Frontal cortex (tissue), 3 donors: ENCODE measurements at regions not wholly inside any gene's neighbourhood (a gene's known extent, or its start where the extent isn't known, plus 50 kb on each side); places are given as distances from the start of the nearest gene placed in this dataset.

Experiments
- DNase-seq, 2 donors: peaks; one replicate each; pipeline ENCODE4 v3.0.0; 2012; ENCODE audit warnings: low spot score in 2 of 2
- FAIRE-seq: peaks from 2 replicates; lab custom pipeline; 2012; peaks lifted over from hg19 to GRCh38; lab: Jason Lieb, UNC
- donor health status: control.
- donor health status: control.
- donor health status: control.

DNA sequence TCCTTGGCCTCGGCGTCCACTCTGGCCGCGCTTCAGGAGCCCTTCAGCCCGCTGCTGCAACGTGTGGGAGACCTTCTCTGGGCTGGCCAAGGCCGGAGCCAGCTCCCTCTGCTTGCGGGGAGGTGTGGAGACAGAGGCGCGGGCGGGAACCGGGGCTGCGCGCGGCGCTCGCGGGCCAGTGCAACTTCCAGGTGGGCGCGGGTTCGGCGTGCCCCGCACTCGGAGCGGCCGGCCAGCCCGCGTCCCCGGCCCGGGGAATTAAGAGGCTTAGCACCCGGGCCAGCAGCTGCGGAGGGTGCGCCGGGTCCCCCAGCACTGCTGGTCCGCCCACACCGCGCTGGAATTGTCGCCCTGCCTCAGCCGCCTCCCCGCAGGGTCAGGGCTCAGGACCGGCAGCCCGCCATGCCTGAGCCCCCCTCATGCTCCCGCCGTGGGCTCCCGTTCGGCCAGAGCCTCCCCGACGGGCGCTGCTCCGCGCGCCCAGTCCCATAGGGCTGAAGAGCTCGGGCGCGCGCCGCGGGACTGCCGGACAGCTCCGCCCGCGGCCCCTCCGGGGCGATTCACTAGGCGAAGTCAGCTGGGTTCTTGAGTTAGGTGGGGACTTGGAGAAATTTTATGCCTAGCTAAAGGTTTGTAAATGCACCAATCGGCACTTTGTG, 673.9 kb downstream of the SLC16A7 start:
- DNase-seq (no peak), FAIRE-seq (no peak)

DNA sequence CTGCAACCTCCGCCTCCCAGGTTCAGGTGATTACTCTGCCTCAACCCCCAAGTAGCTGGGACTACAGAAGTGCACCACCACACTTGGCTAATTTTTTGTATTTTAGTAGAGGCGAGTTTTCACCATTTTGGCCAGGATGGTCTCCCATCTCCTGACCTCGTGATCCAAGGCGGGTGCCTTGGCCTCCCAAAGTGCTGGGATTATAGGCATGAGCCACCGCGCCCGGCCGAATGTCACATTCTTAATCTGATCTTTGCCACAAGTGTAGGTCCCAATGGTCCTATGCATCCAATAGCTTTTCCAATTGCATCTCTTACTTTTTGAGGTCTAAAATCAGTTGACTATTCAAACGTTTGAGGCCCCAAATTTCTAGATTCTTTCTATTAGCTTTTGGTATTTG, 676.0 kb downstream of the SLC16A7 start:
- DNase-seq (no peak), FAIRE-seq (no peak)

DNA sequence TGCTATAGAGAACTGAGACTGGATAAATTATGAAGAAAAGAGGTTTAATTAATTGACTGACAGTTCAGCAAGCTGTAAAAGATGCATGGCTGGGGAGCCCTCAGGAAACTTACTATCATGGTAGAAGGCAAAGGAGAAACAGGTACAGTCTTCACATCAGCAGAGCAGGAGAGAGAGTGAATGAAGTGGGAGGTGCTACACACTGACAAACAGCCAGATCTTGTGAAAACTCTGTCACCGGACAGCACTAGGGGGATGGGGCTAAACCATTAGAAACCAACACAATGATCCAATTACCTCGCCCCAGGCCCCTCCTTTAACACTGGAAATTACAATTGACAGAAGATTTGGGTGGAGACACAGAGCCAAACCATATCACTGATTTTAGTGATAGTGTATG, 682.4 kb downstream of the SLC16A7 start:
- FAIRE-seq (no peak), DNase-seq (no peak)

DNA sequence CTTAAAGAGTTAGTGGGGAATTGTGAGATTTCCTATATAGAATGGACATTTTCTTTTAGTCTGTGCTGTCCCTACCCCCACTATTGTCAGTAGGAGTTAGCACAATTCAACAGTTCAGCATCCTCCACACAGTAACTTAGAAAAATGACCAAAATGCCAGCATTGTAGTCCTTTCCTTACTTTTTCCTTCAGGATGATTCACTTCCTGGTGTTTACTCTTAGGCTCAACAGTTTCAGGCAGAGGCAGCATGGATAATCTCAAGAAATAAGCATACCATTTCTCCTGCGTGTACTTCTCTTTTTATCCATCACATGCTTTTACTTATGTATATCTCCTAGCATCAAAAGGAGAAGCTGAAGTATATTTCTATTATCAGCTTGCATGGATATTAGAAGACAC, 683.4 kb downstream of the SLC16A7 start:
- DNase-seq (no peak), FAIRE-seq (no peak)

DNA sequence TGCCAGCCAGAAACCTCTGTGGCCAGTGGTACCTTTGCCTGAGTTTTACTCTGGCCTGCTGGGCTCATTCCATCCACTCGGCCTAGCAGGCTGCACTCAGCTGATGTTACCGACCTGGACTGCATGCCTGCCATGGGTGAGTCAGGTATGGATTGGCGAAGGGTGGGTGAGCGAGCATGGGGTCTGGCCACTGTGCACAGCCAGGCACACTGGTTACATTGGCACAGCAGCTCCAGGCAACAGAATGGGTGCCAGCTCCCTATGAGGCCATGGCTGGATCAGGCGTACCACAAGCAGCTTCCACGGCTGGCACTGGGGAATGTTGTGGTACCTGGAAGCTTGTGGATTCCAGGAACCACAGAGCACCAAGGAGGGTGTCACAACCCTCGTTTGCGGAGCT, 685.7 kb downstream of the SLC16A7 start:
- FAIRE-seq (no peak), DNase-seq (no peak)

DNA sequence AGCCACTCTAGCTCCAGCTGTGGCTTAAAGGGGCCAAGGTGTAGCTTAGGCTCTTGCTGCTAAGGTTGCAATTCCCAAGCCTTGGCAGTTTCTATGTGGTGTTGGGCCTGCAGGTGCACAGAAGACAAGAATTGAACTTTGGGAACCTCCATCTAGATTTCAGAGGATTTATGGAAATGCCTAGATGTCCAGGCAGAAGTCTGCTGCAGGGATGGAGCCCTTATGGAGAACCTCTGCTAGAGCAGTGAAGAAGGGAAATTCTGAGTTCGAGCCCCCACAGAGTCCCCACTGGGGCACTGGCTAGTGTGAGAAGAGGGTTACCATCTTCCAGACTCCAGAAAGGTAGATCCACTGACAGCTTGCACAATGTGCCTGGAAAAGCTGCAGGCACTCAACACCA, 694.7 kb downstream of the SLC16A7 start:
- FAIRE-seq, result no peak
- DNase-seq, result no peak

DNA sequence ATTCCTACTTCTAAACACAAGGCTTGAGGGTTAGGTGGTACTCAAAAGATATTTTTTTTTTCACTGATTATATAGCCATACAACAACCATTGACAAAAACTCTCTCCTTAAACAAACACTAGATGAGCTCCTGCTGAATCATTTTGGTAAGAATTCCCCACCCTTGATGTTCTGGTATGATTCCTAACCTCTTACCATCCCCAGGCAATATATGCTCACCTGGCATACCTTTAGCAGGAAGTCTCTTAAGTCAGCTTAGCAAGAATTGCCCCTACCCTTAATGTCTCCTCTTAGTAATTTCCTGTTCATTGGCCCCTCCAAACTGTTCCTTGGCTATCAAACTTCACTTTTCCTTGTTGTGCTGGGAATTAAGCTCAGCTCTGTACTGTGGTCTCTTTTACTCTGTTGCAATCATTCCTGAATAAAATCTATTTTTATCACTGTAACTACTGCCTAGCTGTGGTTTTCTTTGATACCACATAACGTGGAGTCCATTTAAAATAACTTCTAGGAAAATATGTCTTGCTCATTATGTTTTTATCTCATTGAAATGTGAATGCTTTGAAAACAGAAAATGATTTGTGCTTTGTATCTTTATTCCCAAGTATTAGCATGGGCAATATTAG, 712.6 kb downstream of the SLC16A7 start:
- FAIRE-seq (no peak), DNase-seq (no peak)

DNA sequence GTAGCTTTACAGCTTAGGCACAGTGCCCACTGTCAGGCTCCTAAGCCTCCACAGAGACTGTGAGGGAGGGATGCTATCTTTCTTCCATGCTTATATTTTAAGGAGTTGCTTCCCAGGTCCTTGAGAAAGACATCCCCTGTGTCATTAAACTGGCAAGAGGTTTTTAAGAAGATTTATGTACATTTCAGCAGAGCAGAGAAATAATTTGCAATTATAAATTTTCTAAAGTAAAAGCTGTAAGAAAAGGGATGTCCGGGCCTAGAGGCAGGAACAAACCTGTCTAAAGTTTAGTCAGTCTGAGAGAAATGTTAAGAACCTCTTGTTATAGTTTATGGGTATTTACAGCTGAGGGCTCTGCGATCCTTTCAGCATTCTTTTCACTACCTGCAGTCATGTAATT, 716.1 kb downstream of the SLC16A7 start:
- FAIRE-seq, result no peak
- no peak for DNase-seq

DNA sequence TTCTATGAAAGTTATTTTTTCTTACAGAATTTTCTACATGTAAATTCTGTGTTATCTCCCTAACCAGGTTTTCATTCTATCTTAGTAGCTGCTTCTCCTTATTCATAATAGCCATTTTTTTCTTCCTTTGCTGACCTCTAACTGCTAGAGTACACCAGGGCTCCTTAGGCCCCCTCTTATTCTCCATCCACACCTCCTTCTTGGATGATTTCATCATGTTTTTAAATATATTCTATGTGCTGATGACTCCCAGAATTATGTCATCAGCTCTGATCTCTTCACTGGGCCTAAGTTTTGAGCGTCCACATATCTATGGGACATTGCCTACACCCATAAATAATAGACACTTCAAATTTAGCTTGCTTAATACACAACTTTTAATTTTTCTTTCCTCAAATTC, 721.5 kb downstream of the SLC16A7 start:
- no peak for FAIRE-seq

DNA sequence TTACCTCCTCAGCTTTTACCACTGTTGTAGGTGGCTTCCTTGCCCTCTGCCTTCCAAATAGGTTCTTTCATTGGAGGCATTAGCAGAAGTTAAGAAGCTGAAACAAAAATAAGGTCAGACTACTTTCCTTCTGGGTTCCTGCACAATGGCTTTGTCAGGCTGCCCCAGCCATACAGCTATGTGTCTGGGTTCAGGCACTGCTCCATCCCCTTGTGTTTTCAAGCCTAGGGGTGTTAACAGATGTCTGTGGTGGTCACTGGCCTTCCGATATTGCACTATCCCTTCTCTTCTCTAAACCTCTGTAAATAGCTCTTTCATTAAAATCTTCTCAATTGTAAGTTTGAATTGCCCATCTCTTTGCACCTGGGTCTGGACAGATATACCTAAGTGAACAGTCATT, 728.9 kb downstream of the SLC16A7 start:
- no peak for DNase-seq
- FAIRE-seq, result no peak

More for the DNA sequence above, 721.5 kb downstream of the SLC16A7 start:
- DNase-seq, result no peak

DNA sequence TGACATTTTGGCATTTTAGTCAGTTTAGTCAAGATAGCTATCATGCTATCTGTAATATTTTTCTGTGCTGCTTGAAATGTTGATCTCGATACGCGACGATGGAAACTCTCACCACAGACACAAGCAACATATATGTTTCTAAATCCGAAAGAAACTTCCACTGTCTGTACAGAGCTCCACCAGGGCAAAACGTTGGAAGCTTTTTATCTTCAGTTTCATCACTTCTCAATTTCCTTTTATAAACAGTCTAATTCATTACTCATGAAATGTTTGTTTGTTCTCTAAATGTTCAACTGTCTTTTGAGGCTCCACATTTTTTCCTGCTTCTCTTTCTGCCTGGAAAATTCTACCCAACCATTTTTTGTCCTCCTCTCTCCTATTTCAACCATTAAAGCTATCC, 737.6 kb downstream of the SLC16A7 start:
- DNase-seq, result no peak
- FAIRE-seq, result no peak

DNA sequence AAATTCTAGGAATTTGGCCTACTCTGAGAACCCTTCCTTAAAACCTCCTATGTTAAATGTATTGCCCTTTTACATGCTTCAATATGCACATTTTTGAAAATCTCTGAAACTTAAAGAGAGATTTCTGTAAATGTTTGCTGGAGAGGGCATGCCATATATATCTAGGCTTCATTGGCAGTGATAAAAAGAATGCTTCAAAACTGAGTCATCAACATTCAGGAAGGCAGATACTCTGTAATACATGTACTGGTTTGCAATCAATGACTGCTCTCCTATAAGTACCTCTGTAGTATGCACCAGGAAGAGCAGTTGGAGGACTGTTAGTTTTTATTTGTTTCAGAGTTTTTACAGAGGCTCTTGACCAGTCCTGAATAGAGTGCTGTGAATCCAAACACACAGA, 739.9 kb downstream of the SLC16A7 start:
- FAIRE-seq (no peak), DNase-seq (no peak)

DNA sequence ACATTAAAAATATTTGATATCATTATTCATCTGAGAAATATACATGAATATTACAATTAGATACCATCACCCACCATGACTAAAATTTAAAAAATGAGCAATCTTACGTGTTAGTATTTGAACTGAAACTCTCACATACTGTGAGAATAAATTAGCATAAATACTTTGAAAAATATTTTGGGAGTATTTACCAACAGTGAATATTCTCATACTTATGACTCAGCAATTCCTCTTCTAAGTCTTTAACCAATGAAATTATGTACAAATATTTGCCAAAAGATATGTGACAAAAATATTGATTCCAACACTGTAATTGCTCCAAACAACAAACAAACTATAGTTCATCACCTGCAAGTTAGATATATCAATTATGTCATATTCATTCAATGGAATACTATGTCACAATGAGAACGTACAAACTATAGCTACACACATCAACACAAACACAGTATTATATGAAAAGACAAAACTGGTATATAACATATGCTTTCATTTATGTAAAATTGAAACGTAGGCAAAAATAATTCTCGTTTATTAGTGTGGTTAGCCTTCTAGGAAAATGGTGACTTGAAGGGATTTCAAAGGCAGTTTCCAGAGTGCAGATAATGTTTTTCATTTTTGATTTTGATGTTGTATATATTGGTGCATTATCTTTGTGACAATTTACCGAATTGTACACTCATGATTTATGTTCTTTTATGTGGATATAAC, 742.2 kb downstream of the SLC16A7 start:
- DNase-seq, result no peak
- no peak for FAIRE-seq

DNA sequence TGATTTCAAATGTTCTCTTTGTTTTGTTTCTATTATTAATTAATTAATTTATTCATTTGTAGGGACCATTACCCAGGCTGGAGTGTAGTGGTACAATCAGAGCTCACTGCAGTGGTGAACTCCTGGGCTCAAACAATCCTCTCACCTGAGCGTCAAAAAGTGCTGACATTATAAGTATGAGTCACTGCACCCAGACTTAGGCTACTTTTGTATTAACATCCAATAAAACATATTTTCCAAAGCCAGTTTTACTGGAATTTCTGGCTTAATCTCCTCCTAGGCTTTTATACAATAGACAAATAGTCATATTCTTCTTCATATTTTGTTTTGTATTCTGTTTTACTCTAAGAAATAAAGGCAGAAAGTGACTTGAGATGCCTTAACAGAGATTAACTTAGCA, 749.6 kb downstream of the SLC16A7 start:
- no peak for FAIRE-seq
- no peak for DNase-seq

DNA sequence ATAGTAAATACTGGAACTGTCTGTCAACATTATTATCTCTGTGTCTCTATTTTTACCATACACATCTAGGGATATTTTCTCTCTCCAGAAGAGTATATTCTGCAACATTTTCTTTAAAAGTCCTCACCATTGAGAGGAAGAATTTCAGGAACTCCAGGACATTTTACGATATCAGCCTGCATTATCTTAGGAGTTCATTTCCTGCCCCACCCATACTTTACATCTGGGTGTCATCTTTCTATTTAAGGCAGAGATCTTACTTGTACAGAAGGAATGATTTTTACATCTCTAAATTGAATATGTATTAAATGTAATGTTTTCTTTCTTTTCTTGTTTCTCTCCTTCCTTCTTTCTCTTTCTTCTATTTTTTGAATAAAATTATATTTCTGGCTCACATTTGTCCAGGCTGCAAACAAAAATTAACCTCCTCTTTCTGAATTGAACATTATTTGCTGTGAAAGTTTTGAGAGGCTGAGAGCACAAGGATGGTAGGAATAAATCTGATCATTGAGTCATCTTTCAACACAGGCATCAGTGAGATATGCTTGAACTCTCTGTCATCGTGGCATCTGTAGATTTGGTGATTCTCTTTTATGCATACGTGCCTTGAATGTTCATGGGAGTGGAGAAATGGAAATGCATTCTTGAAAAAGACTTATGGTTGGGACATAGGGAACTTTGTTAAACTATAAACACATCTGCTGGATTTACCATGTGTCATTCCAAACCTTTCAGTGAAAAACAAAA, 753.6 kb downstream of the SLC16A7 start:
- DNase-seq, result no peak
- no peak for FAIRE-seq

DNA sequence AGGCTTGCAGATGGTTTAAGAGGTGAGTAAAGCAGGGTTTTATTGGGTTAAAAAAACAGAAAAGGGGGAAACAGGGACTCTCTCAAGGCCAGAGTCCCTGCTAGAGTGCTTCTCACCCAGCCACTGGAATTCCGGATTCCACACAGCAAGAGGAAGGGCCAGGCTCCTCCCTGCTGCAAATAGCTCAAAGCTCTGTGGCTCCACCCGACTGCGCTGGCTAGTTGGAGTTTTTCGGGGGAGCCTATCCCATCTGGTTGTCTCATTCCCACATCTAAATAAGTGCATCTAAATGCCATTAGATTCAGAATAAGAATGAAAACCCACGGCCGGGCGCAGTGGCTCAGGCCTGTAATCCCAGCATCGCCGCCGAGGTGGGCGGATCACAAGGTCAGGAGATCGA, 791.5 kb downstream of the SLC16A7 start:
- FAIRE-seq (no peak), DNase-seq (no peak)

DNA sequence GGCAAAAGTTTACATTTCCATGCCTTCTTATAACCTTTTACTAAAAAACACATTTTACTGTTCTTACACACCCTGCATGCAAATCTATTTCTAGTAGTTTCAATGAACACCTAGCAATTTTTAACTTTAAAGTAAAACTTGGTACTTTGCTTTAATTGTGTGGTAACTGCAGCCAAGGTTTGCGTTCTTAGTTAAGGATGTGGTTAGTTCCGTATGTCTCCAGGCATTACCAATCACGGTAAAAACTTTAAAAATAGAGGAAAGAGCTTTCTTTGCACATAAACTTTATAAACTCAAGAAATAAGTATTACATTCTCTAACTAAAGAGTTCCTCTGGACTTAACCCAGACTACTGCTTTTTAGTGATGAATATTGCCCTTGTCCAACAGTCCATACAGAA, 795.2 kb downstream of the SLC16A7 start:
- FAIRE-seq (no peak), DNase-seq (no peak)

DNA sequence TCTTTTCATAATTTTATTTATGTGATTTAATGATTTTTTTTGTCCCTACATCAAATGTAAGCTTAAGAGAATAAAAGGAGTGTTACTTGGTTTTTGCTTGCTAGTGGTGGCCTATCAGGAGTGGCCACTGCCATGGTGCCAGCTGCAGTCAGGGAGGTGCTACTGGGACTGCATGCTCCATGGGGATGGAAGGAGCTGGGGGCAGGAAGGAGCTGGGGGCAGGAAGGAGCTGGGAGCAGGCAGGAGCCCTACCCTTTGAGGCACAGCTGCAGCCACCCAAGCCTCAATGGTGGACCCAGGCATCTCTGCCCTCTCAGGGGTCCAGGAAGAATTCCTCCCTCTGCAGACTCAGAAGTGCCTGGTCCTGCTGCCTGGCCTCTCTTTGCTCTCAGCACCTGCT, 796.0 kb downstream of the SLC16A7 start:
- FAIRE-seq (no peak), DNase-seq (no peak)

DNA sequence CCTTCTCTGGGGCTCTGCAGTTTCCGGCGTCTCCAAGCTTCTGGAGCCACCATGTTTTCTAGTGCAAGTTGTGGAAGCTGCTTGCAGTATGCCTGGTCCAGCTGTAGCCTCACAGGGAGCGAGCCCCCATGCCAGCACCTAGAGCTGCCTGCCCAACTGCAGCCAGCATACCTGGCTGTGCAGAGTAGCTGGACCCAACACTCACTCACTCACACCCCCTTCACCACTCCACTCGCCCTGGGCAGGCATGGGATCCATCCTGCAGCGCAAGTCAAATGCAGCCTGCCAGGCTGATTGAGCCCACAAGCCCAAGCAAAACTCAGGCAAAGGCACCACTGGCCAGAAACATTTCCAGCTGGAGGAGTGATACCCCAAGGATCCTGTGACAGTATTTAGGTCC, 797.3 kb downstream of the SLC16A7 start:
- no peak for FAIRE-seq
- no peak for DNase-seq

DNA sequence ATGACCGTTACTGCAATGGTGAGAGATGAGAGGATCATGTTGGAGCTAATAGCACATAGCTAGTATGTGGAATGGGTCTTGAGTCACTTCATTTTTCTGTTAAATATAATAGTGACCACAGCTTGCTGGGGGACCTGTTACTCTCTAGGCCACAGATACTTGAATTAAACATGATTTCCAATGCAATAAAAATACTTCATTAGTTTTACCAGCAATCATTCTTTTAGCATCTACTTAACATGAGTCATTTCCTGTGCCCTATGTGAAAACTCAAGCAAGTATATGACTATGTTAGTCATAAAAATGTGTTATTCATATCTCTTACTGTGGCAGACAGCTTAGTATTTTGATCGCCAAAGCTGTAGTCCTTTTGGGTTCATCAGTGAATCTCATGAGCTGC, 798.8 kb downstream of the SLC16A7 start:
- FAIRE-seq, result no peak
- no peak for DNase-seq

DNA sequence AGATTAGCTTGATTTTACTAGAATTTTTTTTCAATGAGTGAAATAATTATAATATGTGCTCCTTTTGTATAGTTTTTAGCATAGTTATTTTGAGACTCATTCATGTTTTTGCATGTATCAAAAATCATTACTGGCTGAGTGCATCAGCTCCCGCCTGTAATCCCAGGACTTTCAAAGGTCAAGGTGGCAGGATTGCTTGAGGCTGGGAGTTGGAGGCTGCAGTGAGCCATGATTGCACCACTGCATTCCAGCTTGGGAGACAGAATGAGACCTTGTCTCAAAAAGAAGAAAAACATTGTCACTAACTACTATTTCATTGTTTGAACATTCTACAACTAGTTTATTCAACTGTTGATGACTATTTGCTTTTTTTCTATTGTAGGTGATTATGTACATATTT, 802.7 kb downstream of the SLC16A7 start:
- no peak for FAIRE-seq
- no peak for DNase-seq
